Right ventricle myocardium superior (tissue), 1 donor: ENCODE measurements at regions not wholly inside any gene's neighbourhood (a gene's known extent, or its start where the extent isn't known, plus 50 kb on each side); places are given as distances from the start of the nearest gene placed in this dataset.
A peak's percentile ranks its signal among the peaks of the same experiment; 100 is the strongest.

Experiments used
- ATAC-seq: fragments of 200-7000 bp; cut with Tn5 transposase; one replicate; pipeline ENCODE4 v1.9.1; 2020; ENCODE audit warnings: mild to moderate bottlenecking; ENCODE audit not compliant: poor library complexity
- DNase-seq: peaks from one replicate; pipeline ENCODE4 v3.0.0-alpha.2; 2020
- intact Hi-C: fragments of 100-400 bp; cut with DNase I; formaldehyde crosslinking; loops from one replicate; pipeline ENCODE4 v1.11.2; 2022
- donor health status: DM: no; HTN: yes; CAD: no; lungs with severe emphysema.

DNA sequence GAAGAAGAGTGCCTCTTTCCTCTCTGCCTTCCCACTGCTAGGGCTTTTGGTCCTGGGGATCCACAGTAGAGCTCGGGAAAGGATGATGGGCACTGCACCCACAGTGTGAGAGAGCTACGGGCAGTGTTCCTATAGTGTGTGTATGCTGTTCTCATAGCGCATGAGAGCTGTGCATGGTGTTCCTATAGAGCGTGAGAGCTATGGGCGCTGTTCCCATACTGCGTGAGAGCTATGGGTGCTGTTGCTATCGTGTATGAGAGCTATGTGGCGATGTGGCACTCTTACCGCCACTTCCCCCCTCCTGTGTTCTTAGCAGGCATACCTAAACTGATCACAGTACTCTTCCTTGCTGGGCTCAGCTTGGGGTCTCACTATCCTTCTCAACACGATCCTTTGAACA is 213.5 kb downstream of the EDEM1 start:
- intact Hi-C loops: no loop called here
- no peak for DNase-seq
- no peak for ATAC-seq

DNA sequence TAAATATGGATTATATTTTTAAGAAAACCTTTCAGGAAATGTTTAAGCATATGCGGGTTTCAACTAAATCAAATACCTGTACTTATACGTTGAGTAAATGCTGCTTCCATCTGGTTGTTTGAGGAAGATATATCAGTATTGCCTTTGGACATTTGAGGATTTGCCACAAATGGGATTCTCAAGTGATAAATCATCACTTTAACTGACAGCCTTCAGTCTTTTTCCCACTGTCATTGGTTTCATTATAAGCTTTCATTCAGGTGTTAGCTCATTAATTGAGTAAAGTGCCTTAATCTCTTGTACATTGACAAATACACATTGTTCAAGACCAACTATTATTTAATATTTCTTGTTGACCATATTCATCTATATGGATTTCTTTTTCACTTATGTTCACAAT is 217.2 kb downstream of the EDEM1 start:
- intact Hi-C loops: no loop called here
- ATAC-seq (no peak), DNase-seq (no peak)

- DNase-seq: no peak
- intact Hi-C loops: no loop called here
- ATAC-seq: no peak
Observed at GRCh38 chr3:5411786-5412185, 224.3 kb downstream of the EDEM1 start.

GRCh38 chr3:5423076-5423475 is 235.6 kb downstream of the EDEM1 start:
- ATAC-seq (peak; percentile 66), DNase-seq (no peak)
- intact Hi-C loops: no loop called here

DNA sequence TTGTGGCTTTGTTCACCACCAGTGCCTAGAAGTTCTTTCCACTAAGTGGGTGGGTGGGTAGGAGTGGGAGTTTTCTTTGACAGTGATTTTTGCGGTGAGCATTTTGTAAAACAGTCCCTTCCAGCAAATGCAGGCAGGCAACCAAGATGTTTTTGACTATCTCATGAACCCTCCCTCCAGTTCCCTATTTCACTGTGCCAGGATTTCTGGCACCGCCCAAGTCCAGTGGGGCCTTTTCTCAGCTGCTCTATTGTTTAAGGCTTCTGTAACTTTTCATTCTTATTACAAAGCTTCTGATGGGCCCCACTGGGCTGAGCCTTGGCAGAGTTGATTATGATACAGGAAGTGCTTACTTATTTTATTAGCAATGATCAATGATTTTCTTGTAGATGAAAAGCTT is 236.0 kb downstream of the EDEM1 start:
- peak; percentile 55 for DNase-seq
- ATAC-seq: peak; percentile 74
- intact Hi-C loops: no loop called here

DNA sequence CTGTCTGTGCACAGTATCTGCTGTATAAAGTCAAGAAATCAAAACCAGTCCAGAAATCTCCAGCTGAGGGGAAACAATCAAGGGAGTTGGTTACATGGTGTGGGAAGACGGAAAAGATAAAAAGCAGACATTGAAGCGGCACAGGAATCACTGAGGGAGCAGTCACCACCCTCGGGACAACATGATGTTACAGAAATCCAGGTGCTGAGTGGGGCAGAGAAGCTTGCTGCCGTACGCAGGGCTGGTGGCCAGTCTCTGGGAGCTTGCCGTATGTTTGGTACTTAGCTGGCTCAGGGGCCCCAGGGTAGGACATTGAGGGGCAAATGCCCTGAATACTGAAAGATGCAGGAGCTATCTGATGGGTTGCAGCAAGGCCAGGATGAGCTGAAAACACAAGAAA is 237.9 kb downstream of the EDEM1 start:
- DNase-seq: no peak
- intact Hi-C loops: no loop called here
- no peak for ATAC-seq

GRCh38 chr3:5426094-5426883 is 238.8 kb downstream of the EDEM1 start:
- DNase-seq: peak; percentile 85
- ATAC-seq: peak; percentile 80
- intact Hi-C loops: no loop called here

DNA sequence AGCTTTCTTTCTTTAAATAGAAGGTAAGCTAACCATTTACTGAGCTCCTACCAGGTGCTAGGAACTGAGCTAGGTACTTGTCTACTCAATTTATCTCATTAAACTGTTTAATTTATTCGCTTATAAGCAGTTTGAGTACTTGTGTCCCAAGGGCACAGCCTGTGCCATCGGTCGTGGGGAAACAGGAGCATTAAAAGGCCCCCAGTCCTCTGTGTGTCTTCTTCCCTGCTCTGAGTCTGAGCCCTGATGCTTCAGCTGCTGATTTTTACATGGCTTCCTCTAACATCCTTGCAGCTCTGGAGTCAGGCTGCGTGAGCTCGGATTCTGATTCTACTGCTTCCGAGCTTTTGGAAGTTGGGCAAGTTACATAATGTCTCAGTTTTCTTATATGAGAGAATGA is 239.5 kb downstream of the EDEM1 start:
- intact Hi-C loops: no loop called here
- DNase-seq (no peak), ATAC-seq (no peak)

DNA sequence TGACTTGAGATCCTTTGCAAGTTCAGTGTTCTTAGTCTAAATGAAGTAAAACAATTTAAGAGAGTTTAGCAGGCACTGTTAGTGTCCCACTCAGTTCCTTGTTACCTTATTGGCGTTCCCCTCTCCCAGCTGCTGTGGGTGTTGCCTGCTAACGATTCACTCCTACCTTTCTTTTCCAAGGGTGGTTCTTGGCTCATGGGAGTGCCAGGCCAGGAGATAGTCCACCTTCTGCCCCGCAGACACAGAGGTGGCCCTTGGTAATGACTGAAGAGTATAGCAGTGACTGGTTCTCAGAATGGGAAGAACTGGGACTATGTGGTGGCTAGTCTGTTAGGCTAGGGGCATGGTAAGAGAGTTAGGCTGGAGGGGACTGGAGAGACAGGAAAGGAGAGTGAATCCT is 240.4 kb downstream of the EDEM1 start:
- ATAC-seq: no peak
- intact Hi-C loops: no loop called here
- DNase-seq: no peak

GRCh38 chr3:5428607-5429516 is 241.4 kb downstream of the EDEM1 start:
- DNase-seq: no peak
- intact Hi-C loops: no loop called here
- ATAC-seq: no peak

DNA sequence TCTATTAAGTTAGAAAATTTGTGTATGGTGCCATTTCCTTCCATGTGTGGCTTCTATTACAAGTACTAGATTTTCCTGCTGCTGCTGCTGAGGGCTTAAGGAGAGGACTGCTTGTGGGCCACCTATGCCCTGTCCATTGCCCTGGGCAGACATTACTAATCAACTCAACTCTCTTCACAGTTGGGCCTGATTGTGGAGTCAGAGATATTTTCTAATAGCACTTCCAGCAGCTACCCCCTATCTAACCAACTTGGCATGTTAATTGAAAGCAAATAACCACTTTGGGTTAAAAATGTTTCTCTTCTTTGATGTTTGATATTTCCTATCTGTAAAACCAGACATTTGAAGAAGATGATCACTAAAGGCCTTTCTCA is 242.0 kb downstream of the EDEM1 start:
- DNase-seq (no peak), ATAC-seq (no peak)
- intact Hi-C loops: no loop called here

- intact Hi-C loops: no loop called here
- no peak for DNase-seq
- ATAC-seq: no peak
Observed at GRCh38 chr3:5430701-5431100, 243.2 kb downstream of the EDEM1 start.

GRCh38 chr3:5431146-5431545 is 243.6 kb downstream of the EDEM1 start:
- no peak for DNase-seq
- intact Hi-C loops: no loop called here
- ATAC-seq: no peak

- DNase-seq (no peak), ATAC-seq (no peak)
- intact Hi-C loops: no loop called here
Observed at GRCh38 chr3:5431811-5432378, 244.4 kb downstream of the EDEM1 start.

- DNase-seq (no peak), ATAC-seq (no peak)
- intact Hi-C loops: no loop called here
Observed at GRCh38 chr3:5437296-5437782, 249.8 kb downstream of the EDEM1 start.

- intact Hi-C loops: no loop called here
- ATAC-seq (no peak), DNase-seq (no peak)
Observed at GRCh38 chr3:5437783-5438323, 250.3 kb downstream of the EDEM1 start.

DNA sequence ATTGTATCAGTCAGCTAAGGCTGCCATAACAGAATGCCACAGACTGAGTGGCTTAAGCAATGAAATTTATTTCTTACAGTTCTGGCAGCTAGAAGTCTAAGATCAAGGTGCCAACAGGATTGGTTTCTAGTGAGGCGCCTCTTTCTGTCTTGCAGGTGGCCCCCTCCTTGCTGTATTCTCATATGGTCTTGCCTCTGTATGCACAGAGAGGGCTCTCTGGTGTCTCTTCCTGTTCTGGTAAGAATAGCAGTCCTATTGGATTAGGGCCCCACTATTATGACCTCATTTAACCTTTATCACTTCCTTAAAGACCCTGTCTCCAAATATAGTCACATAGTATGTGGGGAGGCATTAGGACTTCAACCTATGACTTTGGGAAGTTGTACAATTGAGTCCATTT is 253.9 kb downstream of the EDEM1 start:
- DNase-seq: no peak
- ATAC-seq: no peak
- intact Hi-C loops: loop anchor here (10.0 kb wide), 1 partner anchor 63 kb away; no protein-coding TSS in a partner anchor

- ATAC-seq (no peak), DNase-seq (no peak)
- intact Hi-C loops: loop anchor here (10.0 kb wide), 1 partner anchor 63 kb away; no protein-coding TSS in a partner anchor
Observed at GRCh38 chr3:5442106-5442785, 254.7 kb downstream of the EDEM1 start.

GRCh38 chr3:5442786-5443138 is 255.3 kb downstream of the EDEM1 start:
- intact Hi-C loops: loop anchor here (10.0 kb wide), 1 partner anchor 62 kb away; no protein-coding TSS in a partner anchor
- DNase-seq (no peak), ATAC-seq (no peak)
